ENCODE measurements at regions not wholly inside any gene's neighbourhood (a gene's known extent, or its start where the extent isn't known, plus 50 kb on each side); places are given as distances from the start of the nearest gene placed in this dataset.

GRCh38 chr17:77301694-77302266, 161.0 kb downstream of the SEC14L1 start:
- no peak for TF ChIP-seq POU2F2 (IDR thresholded peaks at IDR 0.05; ENCODE audit: low read depth, low read length)
- no peak for TF ChIP-seq POLR2A (IDR thresholded peaks at IDR 0.05; ENCODE audit: low read depth, low read length)
- TF ChIP-seq POLR2AphosphoS5 (IDR thresholded peaks at IDR 0.05; ENCODE audit: low read depth, low read length): no peak
